GM18517 (cell line): ENCODE measurements at regions not wholly inside any gene's neighbourhood (a gene's known extent, or its start where the extent isn't known, plus 50 kb on each side); places are given as distances from the start of the nearest gene placed in this dataset.

Experiments used
- ATAC-seq: cut with Tn5 transposase; IDR thresholded peaks from one replicate; pipeline ENCODE4 v1.9.1; 2021; ENCODE audit warnings: mild to moderate bottlenecking, moderate library complexity; ENCODE audit not compliant: unreplicated experiment

- ATAC-seq: no peak
Observed at GRCh38 chr13:61874970-61875579, 459.4 kb upstream of the PCDH20 start.

- ATAC-seq: no peak
Observed at GRCh38 chr13:61873717-61874116, 458.1 kb upstream of the PCDH20 start.

GRCh38 chr13:61857198-61857597 lies 441.5 kb upstream of the PCDH20 start:
- no peak for ATAC-seq

- ATAC-seq: no peak
Observed at GRCh38 chr13:61852116-61852619, 436.5 kb upstream of the PCDH20 start.

- no peak for ATAC-seq
Observed at GRCh38 chr13:61850794-61851193, 435.1 kb upstream of the PCDH20 start.

GRCh38 chr13:61838568-61838967 lies 422.9 kb upstream of the PCDH20 start:
- no peak for ATAC-seq

GRCh38 chr13:61833228-61833627 lies 417.6 kb upstream of the PCDH20 start:
- ATAC-seq: no peak

- ATAC-seq: no peak
Observed at GRCh38 chr13:61831026-61831425, 415.4 kb upstream of the PCDH20 start.

GRCh38 chr13:61830475-61830874 lies 414.8 kb upstream of the PCDH20 start:
- ATAC-seq: no peak

- no peak for ATAC-seq
Observed at GRCh38 chr13:61824168-61824567, 408.5 kb upstream of the PCDH20 start.

GRCh38 chr13:61812286-61812685 lies 396.6 kb upstream of the PCDH20 start:
- no peak for ATAC-seq

- no peak for ATAC-seq
Observed at GRCh38 chr13:61810065-61810464, 394.4 kb upstream of the PCDH20 start.

GRCh38 chr13:61797397-61797796 lies 381.7 kb upstream of the PCDH20 start:
- ATAC-seq: no peak

- no peak for ATAC-seq
Observed at GRCh38 chr13:61795580-61795979, 379.9 kb upstream of the PCDH20 start.

GRCh38 chr13:61779456-61779855 lies 363.8 kb upstream of the PCDH20 start:
- no peak for ATAC-seq

- no peak for ATAC-seq
Observed at GRCh38 chr13:61778531-61778930, 362.9 kb upstream of the PCDH20 start.

- no peak for ATAC-seq
Observed at GRCh38 chr13:61777899-61778298, 362.2 kb upstream of the PCDH20 start.

GRCh38 chr13:61777271-61777670 lies 361.6 kb upstream of the PCDH20 start:
- ATAC-seq: no peak

GRCh38 chr13:61774903-61775302 lies 359.3 kb upstream of the PCDH20 start:
- no peak for ATAC-seq

- no peak for ATAC-seq
Observed at GRCh38 chr13:61770681-61771080, 355.0 kb upstream of the PCDH20 start.

GRCh38 chr13:61768175-61768574 lies 352.5 kb upstream of the PCDH20 start:
- no peak for ATAC-seq

- ATAC-seq: no peak
Observed at GRCh38 chr13:61766667-61767058, 351.0 kb upstream of the PCDH20 start.
